Fibroblast of lung (primary cell): ENCODE measurements at regions not wholly inside any gene's neighbourhood (a gene's known extent, or its start where the extent isn't known, plus 50 kb on each side); places are given as distances from the start of the nearest gene placed in this dataset.

ENCODE experiments used
- DNase-seq, 2 donors: peaks; one replicate each; pipeline versions ENCODE4 v3.0.0 to v3.0.0-alpha.2; 2010; ENCODE audit warnings: low read depth in 2 of 2
- H2AFZ ChIP-seq: 2 replicates; pipeline ENCODE4 v1.5.1; 2012; ENCODE audit warnings: low read length, control low read depth, inconsistent platforms
- H3K27ac ChIP-seq: 2 replicates; pipeline ENCODE4 v1.5.1; 2011; ENCODE audit warnings: low read length, control low read depth; ENCODE audit not compliant: insufficient read depth
- H3K27me3 ChIP-seq: 2 replicates; pipeline ENCODE4 v1.5.1; 2011; ENCODE audit warnings: mild to moderate bottlenecking, low read length; ENCODE audit not compliant: control insufficient read depth, insufficient read depth
- H3K36me3 ChIP-seq: 2 replicates; pipeline ENCODE4 v1.5.1; 2011; ENCODE audit warnings: low read length; ENCODE audit not compliant: control insufficient read depth, insufficient read depth
- H3K4me1 ChIP-seq: 2 replicates; pipeline ENCODE4 v1.5.1; 2011; ENCODE audit warnings: low read length; ENCODE audit not compliant: control insufficient read depth, insufficient read depth; ENCODE audit errors: extremely low read depth
- H3K4me2 ChIP-seq: 2 replicates; pipeline ENCODE4 v1.5.1; 2011; ENCODE audit warnings: low read length, control low read depth; ENCODE audit not compliant: insufficient read depth; ENCODE audit errors: extremely low read depth
- H3K4me3 ChIP-seq, 4 experiments: fragments of 200-600 bp in 1 of 4; sonication (generic) in 1 of 4; replicated peaks in 1 of 4; 2 replicates each; pipeline ENCODE4 v1.5.1; 2011 to 2016; ENCODE audit warnings: low read length in 4 of 4, low read depth in 3 of 4, mild to moderate bottlenecking in 3 of 4, control low read depth in 2 of 4, inconsistent platforms in 1 of 4, mixed read lengths in 1 of 4; ENCODE audit not compliant: insufficient read depth in 1 of 4; ENCODE audit errors: control extremely low read depth in 1 of 4
- H3K79me2 ChIP-seq: 2 replicates; pipeline ENCODE4 v1.5.1; 2012; ENCODE audit warnings: mild to moderate bottlenecking, low read length, inconsistent platforms; ENCODE audit not compliant: control insufficient read depth, insufficient read depth
- H3K9ac ChIP-seq: 2 replicates; pipeline ENCODE4 v1.5.1; 2011; ENCODE audit warnings: mild to moderate bottlenecking, low read length, control low read depth; ENCODE audit not compliant: insufficient read depth
- H3K9me3 ChIP-seq: 2 replicates; pipeline ENCODE4 v1.5.1; 2012; ENCODE audit warnings: low read depth, low read length; ENCODE audit not compliant: control insufficient read depth, insufficient read depth
- H4K20me1 ChIP-seq: 2 replicates; pipeline ENCODE4 v1.5.1; 2011; ENCODE audit warnings: low read length; ENCODE audit not compliant: control insufficient read depth, insufficient read depth; ENCODE audit errors: extremely low read depth
- CTCF ChIP-seq, 2 donors: IDR thresholded peaks in 1 of 2; conservative IDR thresholded peaks in 1 of 2; 1 replicate in 1 of 2; 2 replicates in 1 of 2; pipeline ENCODE4 v1.5.1; 2011 to 2012; ENCODE audit warnings: low read length in 2 of 2, control low read depth in 1 of 2, inconsistent platforms in 1 of 2, low read depth in 1 of 2, mild to moderate bottlenecking in 1 of 2
- EZH2 ChIP-seq: IDR thresholded peaks from 2 replicates; pipeline ENCODE4 v1.5.1; 2012; ENCODE audit warnings: low read length, control low read depth, mild to moderate bottlenecking; ENCODE audit errors: missing control alignments

- Histone ChIP-seq H3K36me3 (no peaks in the 10 kb centered on the region), H3K79me2 (no peaks in the 10 kb centered on the region), H3K27me3 (no peaks in the 10 kb centered on the region), H3K4me1 (no peaks in the 10 kb centered on the region), H3K9me3 (no peaks in the 10 kb centered on the region), H3K27ac (no peak overlapping the region), H3K9ac (no peak overlapping the region), H3K4me3 (no peak overlapping the region), H4K20me1 (no peaks in the 10 kb centered on the region), H2AFZ (no peak overlapping the region), H3K4me2 (no peak overlapping the region)
- DNase-seq: no peak
- TF ChIP-seq EZH2 (no peak), CTCF (conservative IDR thresholded peaks at IDR 0.05 in 1 of 2, IDR thresholded peaks at IDR 0.05 in 1 of 2; ENCODE audit: low read depth in 1 of 2, low read length in 2 of 2) (no peak)
These were observed 587.2 kb downstream of the PTPRU start for GRCh38 chr1:29823561-29823960.

GRCh38 chr1:29821605-29822004 lies 585.3 kb downstream of the PTPRU start:
- no peak for TF ChIP-seq EZH2
- no peak for TF ChIP-seq CTCF (conservative IDR thresholded peaks at IDR 0.05 in 1 of 2, IDR thresholded peaks at IDR 0.05 in 1 of 2; ENCODE audit: low read depth in 1 of 2, low read length in 2 of 2)
- no peak overlapping the region for H3K27ac ChIP-seq

GRCh38 chr1:29820401-29820800 lies 584.1 kb downstream of the PTPRU start:
- Histone ChIP-seq H3K9me3 (no peaks in the 10 kb centered on the region), H3K27me3 (no peaks in the 10 kb centered on the region), H3K4me3 (no peak overlapping the region), H3K4me1 (no peaks in the 10 kb centered on the region), H3K36me3 (no peaks in the 10 kb centered on the region), H2AFZ (no peak overlapping the region), H3K27ac (no peak overlapping the region), H3K4me2 (no peak overlapping the region), H4K20me1 (no peaks in the 10 kb centered on the region), H3K9ac (no peak overlapping the region), H3K79me2 (no peaks in the 10 kb centered on the region)
- DNase-seq: no peak
- TF ChIP-seq CTCF (conservative IDR thresholded peaks at IDR 0.05 in 1 of 2, IDR thresholded peaks at IDR 0.05 in 1 of 2; ENCODE audit: low read depth in 1 of 2, low read length in 2 of 2): no peak

More at GRCh38 chr1:29821605-29822004, 585.3 kb downstream of the PTPRU start:
- no peaks in the 10 kb centered on the region for H3K27me3 ChIP-seq
- H4K20me1 ChIP-seq: no peaks in the 10 kb centered on the region
- H3K9ac ChIP-seq: no peak overlapping the region
- H3K9me3 ChIP-seq: no peaks in the 10 kb centered on the region
- H3K4me3 ChIP-seq: no peak overlapping the region
- DNase-seq: no peak
- H3K36me3 ChIP-seq: no peaks in the 10 kb centered on the region
- no peak overlapping the region for H2AFZ ChIP-seq
- no peaks in the 10 kb centered on the region for H3K4me1 ChIP-seq
- no peak overlapping the region for H3K4me2 ChIP-seq
- H3K79me2 ChIP-seq: no peaks in the 10 kb centered on the region
